NCI-H1417 (cell line): ENCODE measurements at regions not wholly inside any gene's neighbourhood (a gene's known extent, or its start where the extent isn't known, plus 50 kb on each side); places are given as distances from the start of the nearest gene placed in this dataset.
"Not testable (repeated sequence)": the region's sequence is repeated elsewhere in the genome, so short reads cannot be mapped to it uniquely, and the experiment has no call there.

Experiments
- DNase-seq, 3 experiments: peaks; one replicate each; lab custom pipeline; 2025; lab: John Stamatoyannopoulos, UW

DNA sequence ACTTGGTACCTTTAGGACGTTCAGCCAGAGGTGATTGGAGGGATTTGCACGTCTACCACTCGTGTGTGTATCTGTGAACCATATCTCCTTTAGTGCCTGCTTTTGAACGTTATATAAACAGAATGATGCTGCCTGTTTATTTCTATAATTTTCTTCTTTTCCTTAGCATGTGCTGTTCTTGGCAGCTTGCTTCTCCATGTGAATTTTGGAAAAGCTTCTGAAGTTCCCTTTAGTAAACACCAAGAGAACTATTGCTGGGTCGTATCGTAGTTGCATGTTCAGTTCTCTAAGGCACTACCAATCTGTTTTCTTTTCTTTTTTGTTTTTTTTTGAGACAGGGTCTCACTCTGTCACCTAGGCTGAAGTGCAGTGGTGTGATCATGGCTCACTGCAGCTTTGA, 73.8 kb upstream of the FANCC start:
- DNase-seq = not testable (repeated sequence)

DNA sequence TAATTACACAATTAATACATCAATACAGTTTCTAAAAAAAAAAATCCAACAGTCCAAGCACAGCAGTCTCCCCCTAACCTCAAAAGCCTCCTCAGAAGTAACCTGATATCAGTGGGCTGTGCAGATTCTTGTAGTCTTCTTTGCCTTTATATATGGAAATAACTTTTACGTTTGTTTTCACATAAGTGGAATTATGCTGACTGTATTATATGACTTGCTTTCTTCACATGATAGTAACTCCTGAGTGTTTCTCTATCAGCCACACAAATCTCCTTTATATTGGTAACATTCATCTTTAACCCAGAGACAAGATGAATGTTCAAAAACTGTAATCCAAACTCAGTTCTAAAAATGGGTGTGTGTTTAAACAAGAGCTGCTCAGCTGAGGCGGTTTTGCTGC, 71.9 kb upstream of the FANCC start:
- DNase-seq = no peak

DNA sequence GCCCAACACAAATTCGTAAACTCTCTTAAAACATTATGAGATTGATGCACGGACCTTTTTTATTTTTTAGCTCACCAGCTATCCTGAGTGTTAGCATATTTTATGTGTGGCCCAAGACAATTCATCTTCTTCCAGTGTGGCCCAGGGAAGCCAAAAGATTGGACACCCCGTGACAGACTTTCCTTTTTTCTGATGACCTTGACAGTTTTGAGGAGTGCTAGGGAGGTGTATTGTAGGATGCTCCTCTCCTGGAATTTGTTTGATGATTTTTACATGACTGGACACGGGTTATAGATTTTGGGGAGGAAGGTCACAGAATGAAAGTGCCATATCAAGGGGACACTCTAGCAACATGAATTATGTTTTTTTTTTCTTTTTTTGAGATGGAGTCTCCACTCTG, 69.3 kb upstream of the FANCC start:
- DNase-seq = no peak

DNA sequence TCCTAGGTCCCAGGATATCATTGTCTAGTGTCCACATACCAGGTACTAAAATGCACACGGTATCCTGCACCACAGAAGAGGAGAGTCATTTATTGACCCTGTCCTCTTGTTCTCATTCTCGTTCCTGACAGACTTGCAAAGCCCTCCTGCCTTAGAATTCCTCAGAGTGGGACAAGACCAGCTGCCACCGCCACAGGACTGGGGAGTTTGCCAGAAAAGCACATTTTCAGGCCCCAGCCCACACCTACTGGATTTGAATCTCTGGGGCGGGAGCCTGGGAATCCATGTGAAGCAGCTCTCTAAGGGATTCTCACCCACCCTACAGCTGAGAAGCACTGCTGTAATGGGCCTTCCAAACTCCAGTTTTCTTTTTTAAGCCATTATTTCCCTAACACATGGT, 68.0 kb upstream of the FANCC start:
- no peak for DNase-seq

DNA sequence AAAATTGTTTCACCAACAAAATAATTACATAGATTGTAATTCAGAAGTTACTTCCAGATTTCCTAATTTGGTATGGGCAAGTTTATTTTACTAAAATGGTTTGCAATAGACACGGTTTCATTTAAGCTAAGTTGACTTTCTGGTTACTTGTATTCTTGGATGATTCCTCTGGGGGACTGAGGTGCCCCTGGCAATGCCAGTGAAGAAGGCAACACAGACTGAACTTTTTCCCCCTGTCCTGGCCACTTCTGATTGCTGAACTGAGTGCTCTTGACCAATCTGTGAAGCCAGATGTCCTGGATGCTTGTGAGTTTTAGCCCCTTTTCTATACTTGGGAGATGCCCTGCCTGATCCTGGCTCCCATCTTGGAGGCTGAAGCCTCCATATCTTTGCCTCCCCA, 66.3 kb upstream of the FANCC start:
- no peak for DNase-seq

DNA sequence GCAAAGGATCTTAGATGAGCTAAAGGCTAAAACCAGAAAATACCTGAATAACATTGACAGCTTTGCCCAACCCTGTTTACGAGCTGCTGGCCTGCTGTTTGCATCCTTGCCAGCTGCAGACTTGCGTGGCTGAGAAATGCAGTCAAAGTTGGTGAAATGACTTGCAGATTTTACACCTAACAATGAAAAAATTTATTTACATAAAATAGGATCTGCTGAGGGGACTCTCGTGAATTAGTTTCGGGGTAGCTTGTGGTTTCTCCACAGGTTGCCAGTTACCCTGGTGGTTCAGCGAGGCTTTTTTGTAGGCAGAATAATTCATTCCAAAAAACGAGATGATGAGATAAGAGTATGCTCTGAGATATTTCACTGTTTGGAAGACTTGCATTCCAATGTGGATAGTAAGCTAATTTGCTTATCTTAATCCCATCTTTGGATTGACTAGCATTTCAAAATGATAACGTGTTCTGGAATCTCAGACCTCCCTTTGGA, 65.7 kb upstream of the FANCC start:
- DNase-seq = no peak

DNA sequence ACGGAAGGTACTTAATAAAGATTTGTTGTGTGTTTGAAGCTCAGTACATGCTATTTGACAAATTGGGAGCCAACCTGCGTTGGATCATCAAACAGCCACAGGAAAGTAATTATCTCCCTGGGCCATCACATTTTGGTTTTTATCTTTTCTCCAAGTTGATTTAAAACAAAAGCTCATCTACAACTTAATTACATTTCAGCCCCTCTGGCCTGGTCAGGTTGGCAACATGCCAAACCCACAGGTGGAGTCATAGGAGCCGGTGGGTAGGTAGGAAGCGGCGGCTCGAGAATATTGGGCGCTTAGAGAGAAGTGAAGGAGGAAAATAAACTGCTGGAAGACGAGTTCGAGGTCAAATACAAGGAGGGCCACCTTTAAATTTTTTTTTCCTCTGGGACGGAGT, 64.9 kb upstream of the FANCC start:
- peak in 2 of 3 experiments; percentile 33 to 59 for DNase-seq

DNA sequence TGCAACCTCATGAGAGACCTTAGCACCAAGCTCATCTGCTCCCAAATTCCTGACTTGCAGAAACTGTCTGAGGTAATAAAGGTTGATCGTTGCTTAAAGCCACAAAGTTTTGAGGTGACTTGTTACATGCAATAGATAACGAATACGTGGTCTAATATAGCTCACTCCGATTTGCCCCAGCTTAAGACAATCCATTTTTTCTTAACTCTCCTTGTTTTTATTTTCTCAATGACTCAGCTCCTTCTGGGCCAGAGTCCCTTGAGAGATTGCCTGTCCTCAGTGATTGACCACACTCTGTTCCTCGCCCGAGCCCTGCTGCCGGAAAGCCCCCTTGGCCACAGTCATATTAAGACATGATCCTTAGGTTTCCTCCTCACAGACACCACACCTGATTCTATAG, 63.7 kb upstream of the FANCC start:
- DNase-seq = no peak

DNA sequence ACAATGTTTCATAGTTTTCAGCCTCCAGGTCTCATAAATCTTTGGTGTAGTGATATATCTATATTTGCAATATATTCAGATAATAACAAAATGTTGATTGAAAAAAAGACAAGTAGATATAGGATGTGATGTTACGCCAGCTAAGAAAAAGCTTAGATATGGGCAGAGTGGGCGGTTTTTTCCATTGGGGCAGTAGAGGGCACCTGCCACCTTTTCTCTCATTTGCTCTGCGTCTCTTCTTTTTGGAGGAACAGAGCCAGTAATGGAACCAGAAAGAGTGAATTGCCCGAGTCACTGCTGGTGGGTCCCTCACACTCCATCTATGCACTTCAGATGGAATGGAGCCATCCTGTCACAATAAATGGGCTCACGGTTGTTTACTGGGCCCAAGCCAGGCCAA, 62.1 kb upstream of the FANCC start:
- no peak for DNase-seq

DNA sequence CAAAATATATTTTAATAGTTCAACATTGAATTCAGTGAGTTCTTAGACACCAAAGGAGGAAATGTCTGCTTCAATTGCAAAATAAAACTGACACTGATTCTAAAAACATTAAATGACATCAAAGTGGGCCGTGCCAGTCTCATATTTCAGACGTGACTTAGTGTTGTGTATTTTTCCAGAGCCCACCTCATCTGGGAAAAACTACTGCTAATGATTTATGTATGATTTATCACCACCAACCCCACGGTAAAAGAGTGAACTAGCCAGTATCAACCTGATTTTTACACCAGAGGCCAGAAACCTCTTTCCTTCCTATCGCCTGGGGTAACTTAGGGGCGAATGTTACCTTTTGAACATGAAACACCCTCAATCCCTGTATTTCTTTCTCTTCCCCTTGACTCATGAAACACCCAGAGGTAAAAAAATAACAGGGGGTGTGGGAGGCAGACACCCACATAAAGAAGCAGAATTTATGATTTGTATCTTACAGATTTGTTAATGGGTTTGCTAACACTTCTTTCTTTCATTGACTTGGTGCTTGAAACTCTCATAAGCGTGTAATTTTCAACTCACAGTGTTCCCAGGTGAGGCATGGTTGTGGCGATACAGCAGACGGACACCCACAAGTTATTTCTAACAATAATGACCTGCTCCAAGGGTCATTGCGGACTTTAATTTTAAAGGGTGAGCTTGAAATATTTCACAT, 56.4 kb upstream of the FANCC start:
- peak in 2 of 3 experiments; percentile 5 to 59 for DNase-seq

DNA sequence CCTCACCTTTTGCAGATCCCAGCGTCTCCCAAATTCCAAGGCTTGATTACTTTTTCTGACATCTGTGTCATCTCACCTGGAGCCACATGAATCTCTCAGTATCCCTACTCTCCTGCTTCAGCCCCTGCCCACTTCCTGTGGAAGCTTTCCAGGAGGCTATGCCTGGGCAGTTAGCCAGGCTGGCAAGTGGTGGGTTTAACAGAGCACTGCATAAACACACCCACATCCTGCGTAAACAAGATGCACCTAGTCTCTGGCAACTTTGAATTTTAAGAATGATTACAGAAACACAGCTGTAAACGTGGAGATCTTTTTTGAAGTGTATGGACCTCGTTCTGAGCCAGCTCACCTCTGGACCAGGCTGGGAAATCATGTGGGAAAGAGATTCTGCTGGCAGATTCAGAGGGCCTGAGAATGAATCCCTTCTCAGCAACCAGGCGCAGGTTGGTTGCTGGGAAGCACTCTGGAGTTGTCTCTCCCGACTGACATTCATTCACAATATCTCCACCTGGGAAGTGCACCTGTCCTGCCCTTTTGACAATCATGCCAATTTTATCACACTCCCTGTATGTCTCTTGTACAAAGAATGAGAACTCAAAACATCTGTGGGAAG, 55.7 kb upstream of the FANCC start:
- DNase-seq = peak in 2 of 3 experiments; percentile 56 to 78

DNA sequence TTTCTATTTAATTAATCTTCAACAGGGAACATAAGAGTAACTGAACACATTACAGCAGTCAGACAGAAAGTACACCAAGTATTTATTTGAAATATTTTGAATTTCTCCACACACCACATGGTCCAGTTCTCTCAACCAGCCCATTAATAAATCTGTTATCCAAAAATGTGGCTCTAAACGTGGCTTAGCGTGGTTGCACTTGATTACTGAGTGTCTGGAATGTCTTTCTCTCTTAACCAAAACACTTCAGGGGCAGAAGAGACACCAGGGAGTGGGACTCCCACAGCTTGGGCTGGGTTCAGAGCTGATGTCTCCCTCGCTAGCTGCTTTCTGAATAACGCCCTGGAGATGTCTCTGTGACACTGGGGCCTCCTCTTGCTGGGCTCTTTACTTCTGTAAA, 52.6 kb upstream of the FANCC start:
- DNase-seq = no peak

DNA sequence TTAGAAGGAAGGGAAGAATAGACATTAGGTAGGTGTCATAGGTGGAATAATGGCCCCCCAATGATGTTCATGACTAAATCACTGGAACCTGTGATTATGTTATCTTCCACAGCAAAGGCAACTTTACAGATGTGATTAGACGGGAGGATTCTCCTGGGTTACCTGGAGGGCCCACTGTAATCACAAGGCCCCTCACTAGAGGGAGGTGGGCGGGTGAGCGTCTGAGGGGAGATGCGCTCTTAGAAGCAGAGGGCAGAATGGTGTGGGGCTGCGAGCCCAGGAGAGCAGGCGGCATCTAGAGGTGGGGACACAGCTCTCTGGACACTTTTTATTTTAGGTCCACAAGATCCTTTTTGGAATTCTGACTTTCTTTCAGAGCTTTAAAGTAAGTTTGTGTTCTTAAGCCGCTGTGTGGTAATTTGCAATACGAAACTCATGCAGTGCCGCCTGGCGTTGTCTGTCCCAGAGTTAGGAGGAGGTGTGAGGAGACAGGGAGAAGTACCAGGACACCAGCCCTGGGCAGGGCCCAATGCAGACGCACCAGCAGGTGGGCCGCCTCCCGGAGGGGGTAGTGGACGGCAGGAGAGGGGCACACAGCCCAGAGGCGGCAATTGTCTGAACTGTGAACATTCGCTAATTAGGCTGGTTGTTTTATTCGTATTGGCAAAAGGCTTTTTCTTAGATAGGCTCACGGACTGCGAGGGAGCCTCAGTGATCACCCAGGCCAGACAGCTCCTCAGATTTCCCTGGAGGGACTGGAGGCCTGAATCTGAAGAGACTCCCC, 51.1 kb upstream of the FANCC start:
- no peak for DNase-seq
